ENCODE measurements at regions not wholly inside any gene's neighbourhood (a gene's known extent, or its start where the extent isn't known, plus 50 kb on each side); places are given as distances from the start of the nearest gene placed in this dataset.

DNA sequence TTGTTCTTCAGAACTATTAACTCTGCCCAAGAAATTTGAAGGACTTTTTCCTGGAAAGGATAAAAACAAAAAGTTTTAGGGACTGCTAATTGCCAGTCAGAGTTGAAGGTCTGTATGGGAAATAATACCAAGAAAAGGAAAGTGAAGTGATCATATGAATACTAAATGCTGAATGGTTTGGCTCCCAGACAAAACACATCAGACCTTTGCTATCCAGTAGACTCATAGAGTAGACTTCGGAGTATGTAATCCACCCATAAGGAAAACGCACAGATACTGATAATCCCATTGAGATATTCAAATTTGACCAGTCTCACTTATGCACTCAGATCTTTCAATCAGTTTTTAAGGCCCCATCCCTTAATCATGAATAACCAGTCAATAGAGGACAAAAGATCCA is 319.0 kb upstream of the PTGER4 start:
- H3K79me1 ChIP-seq (ENCODE audit: low read length), result no peaks in the 10 kb centered on the region

DNA sequence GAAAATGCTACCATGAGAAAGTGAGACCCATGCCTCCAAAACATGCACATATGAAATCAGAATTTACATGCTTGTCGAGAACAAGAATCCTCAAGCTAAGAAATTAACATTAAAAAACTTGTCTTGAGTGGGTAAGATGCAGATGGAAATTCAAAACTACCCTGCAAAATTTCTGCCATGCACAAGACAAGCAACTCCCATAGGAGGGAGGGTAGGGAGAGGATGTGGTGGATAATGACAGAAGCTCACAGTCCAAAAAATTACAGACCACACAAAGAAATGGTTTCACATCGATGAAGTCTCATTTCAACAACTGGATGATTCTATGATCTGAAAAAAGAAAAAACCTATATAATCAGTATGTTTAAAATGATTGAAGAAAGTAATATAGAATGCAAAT is 319.9 kb upstream of the PTGER4 start:
- Histone ChIP-seq H2BK120ac (ENCODE audit: low read depth, low read length) (no peak overlapping the region), H4K8ac (ENCODE audit: low read depth, low read length) (no peak overlapping the region), H3K27ac (ENCODE audit: low read depth, low read length) (no peak overlapping the region), H3K27me3 (ENCODE audit: insufficient read depth, low read length, poor library complexity) (no peaks in the 10 kb centered on the region), H3K4me1 (ENCODE audit: control insufficient read depth, low read depth, low read length) (no peaks in the 10 kb centered on the region), H3K79me1 (ENCODE audit: low read length) (no peaks in the 10 kb centered on the region), H3K23ac (ENCODE audit: low read length) (no peak overlapping the region), H3K56ac (ENCODE audit: low read length) (no peak overlapping the region), H3K4me2 (ENCODE audit: low read length) (no peak overlapping the region), H3K4me3 (ENCODE audit: low read length) (no peak overlapping the region), H3K9ac (ENCODE audit: low read length) (no peak overlapping the region), H3K18ac (ENCODE audit: low read length) (no peak overlapping the region), H3K79me2 (ENCODE audit: control insufficient read depth, insufficient read depth, low read length) (no peaks in the 10 kb centered on the region), H2BK15ac (replicated peaks; ENCODE audit: low read depth) (no peak overlapping the region), H3K4ac (ENCODE audit: low read depth, low read length) (no peak overlapping the region), H2BK5ac (ENCODE audit: low read length) (no peak overlapping the region), H4K5ac (ENCODE audit: low read length) (no peak overlapping the region), H2AK5ac (ENCODE audit: low read length) (no peak overlapping the region), H3K36me3 (ENCODE audit: control insufficient read depth, insufficient read depth, low read length) (no peaks in the 10 kb centered on the region)
- no CpG with 5 or more reads among the region's 2 CpGs for WGBS (ENCODE audit: extremely low coverage, insufficient coverage, low lambda C conversion rate)
- no peak for DNase-seq

More for the DNA sequence above, 319.0 kb upstream of the PTGER4 start:
- no CpG with 5 or more reads among the region's 2 CpGs for WGBS (ENCODE audit: extremely low coverage, insufficient coverage, low lambda C conversion rate)
- Histone ChIP-seq H3K18ac (ENCODE audit: low read length) (no peak overlapping the region), H3K56ac (ENCODE audit: low read length) (no peak overlapping the region), H4K5ac (ENCODE audit: low read length) (no peak overlapping the region), H3K27me3 (ENCODE audit: insufficient read depth, low read length, poor library complexity) (no peaks in the 10 kb centered on the region), H2BK5ac (ENCODE audit: low read length) (no peak overlapping the region), H2AK5ac (ENCODE audit: low read length) (no peak overlapping the region), H3K9ac (ENCODE audit: low read length) (no peak overlapping the region), H3K4ac (ENCODE audit: low read depth, low read length) (no peak overlapping the region), H3K4me2 (ENCODE audit: low read length) (no peak overlapping the region), H2BK120ac (ENCODE audit: low read depth, low read length) (no peak overlapping the region), H3K23ac (ENCODE audit: low read length) (no peak overlapping the region), H2BK15ac (replicated peaks; ENCODE audit: low read depth) (no peak overlapping the region), H3K4me1 (ENCODE audit: control insufficient read depth, low read depth, low read length) (no peaks in the 10 kb centered on the region), H3K27ac (ENCODE audit: low read depth, low read length) (no peak overlapping the region), H4K8ac (ENCODE audit: low read depth, low read length) (no peak overlapping the region), H3K4me3 (ENCODE audit: low read length) (no peak overlapping the region), H3K79me2 (ENCODE audit: control insufficient read depth, insufficient read depth, low read length) (no peaks in the 10 kb centered on the region), H3K36me3 (ENCODE audit: control insufficient read depth, insufficient read depth, low read length) (no peaks in the 10 kb centered on the region)
- DNase-seq, result no peak

DNA sequence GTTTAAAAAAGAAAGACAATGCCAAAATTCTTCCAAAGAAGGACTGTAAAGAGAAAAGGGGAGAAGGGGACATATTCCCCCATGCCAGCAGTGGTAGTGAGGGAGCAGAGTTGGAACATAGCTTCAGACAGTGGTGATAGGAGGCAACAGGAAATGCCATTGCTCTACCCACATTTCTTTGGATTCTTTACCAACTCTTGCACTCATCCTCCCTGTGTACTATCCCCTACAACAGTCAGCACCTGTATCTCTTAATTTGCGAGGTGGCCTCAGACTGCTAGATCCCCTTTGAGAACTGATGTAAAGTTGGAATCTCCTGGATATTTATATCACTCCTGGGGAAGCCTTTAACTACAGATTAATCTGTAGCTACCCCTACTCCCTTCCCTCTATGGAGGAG is 320.6 kb upstream of the PTGER4 start:
- DNase-seq, result no peak
- H3K4me3 ChIP-seq (ENCODE audit: low read length), result no peak overlapping the region
- H3K9ac ChIP-seq (ENCODE audit: low read length), result no peak overlapping the region
- no peak overlapping the region for H4K5ac ChIP-seq (ENCODE audit: low read length)
- no peak overlapping the region for H4K8ac ChIP-seq (ENCODE audit: low read depth, low read length)
- no peak overlapping the region for H3K4me2 ChIP-seq (ENCODE audit: low read length)
- H3K4ac ChIP-seq (ENCODE audit: low read depth, low read length), result no peak overlapping the region
- no peak overlapping the region for H3K23ac ChIP-seq (ENCODE audit: low read length)
- H3K56ac ChIP-seq (ENCODE audit: low read length), result no peak overlapping the region
- no peaks in the 10 kb centered on the region for H3K36me3 ChIP-seq (ENCODE audit: control insufficient read depth, insufficient read depth, low read length)
- H3K18ac ChIP-seq (ENCODE audit: low read length), result no peak overlapping the region
- no peak overlapping the region for H3K27ac ChIP-seq (ENCODE audit: low read depth, low read length)
- H3K79me1 ChIP-seq (ENCODE audit: low read length), result no peaks in the 10 kb centered on the region
- WGBS (ENCODE audit: extremely low coverage, insufficient coverage, low lambda C conversion rate), result no CpG with 5 or more reads among the region's 1 CpG
- no peak overlapping the region for H2BK15ac ChIP-seq (replicated peaks; ENCODE audit: low read depth)
- no peaks in the 10 kb centered on the region for H3K27me3 ChIP-seq (ENCODE audit: insufficient read depth, low read length, poor library complexity)
- H3K79me2 ChIP-seq (ENCODE audit: control insufficient read depth, insufficient read depth, low read length), result no peaks in the 10 kb centered on the region
- no peak overlapping the region for H2BK5ac ChIP-seq (ENCODE audit: low read length)
- no peaks in the 10 kb centered on the region for H3K4me1 ChIP-seq (ENCODE audit: control insufficient read depth, low read depth, low read length)
- no peak overlapping the region for H2AK5ac ChIP-seq (ENCODE audit: low read length)
- H2BK120ac ChIP-seq (ENCODE audit: low read depth, low read length), result no peak overlapping the region

DNA sequence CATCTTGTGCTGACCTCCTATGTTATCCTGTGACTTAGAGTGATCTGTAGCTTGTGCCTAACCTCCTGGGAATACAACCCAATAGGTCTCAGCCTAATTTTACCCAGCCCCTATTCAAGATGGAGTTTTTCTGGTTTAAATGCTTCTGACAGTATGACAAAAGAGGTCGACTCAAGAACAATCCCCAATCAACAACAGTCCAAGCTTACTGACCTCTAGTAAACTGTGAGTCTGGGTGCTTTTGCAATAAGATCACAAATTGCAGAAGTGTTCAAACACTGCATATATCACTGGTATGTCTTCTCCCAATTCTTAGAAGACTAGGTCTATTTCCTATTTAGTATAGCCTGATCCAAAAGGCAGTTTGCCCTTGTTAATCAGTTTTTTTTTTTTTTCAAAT is 323.5 kb upstream of the PTGER4 start:
- no peaks in the 10 kb centered on the region for H3K36me3 ChIP-seq (ENCODE audit: control insufficient read depth, insufficient read depth, low read length)
- H3K4me3 ChIP-seq (ENCODE audit: low read length), result no peak overlapping the region
- H3K23ac ChIP-seq (ENCODE audit: low read length), result no peak overlapping the region
- H3K79me1 ChIP-seq (ENCODE audit: low read length), result no peaks in the 10 kb centered on the region
- H2BK5ac ChIP-seq (ENCODE audit: low read length), result no peak overlapping the region
- no peak overlapping the region for H4K5ac ChIP-seq (ENCODE audit: low read length)
- H2AK5ac ChIP-seq (ENCODE audit: low read length), result no peak overlapping the region
- H3K4me1 ChIP-seq (ENCODE audit: control insufficient read depth, low read depth, low read length), result no peaks in the 10 kb centered on the region
- H2BK120ac ChIP-seq (ENCODE audit: low read depth, low read length), result no peak overlapping the region
- H2BK15ac ChIP-seq (replicated peaks; ENCODE audit: low read depth), result no peak overlapping the region
- no peaks in the 10 kb centered on the region for H3K79me2 ChIP-seq (ENCODE audit: control insufficient read depth, insufficient read depth, low read length)
- H3K56ac ChIP-seq (ENCODE audit: low read length), result no peak overlapping the region
- H3K4me2 ChIP-seq (ENCODE audit: low read length), result no peak overlapping the region
- no CpG with 5 or more reads among the region's 1 CpG for WGBS (ENCODE audit: extremely low coverage, insufficient coverage, low lambda C conversion rate)
- no peak overlapping the region for H4K8ac ChIP-seq (ENCODE audit: low read depth, low read length)
- no peak overlapping the region for H3K4ac ChIP-seq (ENCODE audit: low read depth, low read length)
- H3K27ac ChIP-seq (ENCODE audit: low read depth, low read length), result no peak overlapping the region
- no peaks in the 10 kb centered on the region for H3K27me3 ChIP-seq (ENCODE audit: insufficient read depth, low read length, poor library complexity)
- H3K18ac ChIP-seq (ENCODE audit: low read length), result no peak overlapping the region
- no peak for DNase-seq
- H3K9ac ChIP-seq (ENCODE audit: low read length), result no peak overlapping the region

DNA sequence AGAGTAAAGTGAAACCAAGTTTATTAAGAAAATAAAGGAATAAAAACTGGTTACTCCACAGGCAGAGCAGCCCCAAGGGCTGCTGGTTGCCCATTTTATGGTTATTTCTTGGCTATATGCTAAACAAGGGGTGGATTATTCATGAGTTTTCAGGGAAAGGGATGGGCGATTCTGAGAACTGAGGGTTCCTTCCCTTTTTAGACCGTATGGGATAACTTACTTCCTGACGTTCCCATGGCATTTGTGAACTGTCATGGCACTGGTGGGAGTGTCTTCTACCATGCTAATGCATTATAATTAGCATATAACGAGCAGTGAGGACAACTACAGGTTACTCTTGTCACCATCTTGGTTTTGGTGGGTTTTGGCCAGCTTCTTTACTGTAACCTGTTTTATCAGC is 323.9 kb upstream of the PTGER4 start:
- Histone ChIP-seq H3K27ac (ENCODE audit: low read depth, low read length) (no peak overlapping the region), H3K4me3 (ENCODE audit: low read length) (no peak overlapping the region), H2BK120ac (ENCODE audit: low read depth, low read length) (no peak overlapping the region), H2AK5ac (ENCODE audit: low read length) (no peak overlapping the region), H3K79me2 (ENCODE audit: control insufficient read depth, insufficient read depth, low read length) (no peaks in the 10 kb centered on the region), H3K9ac (ENCODE audit: low read length) (no peak overlapping the region), H2BK15ac (replicated peaks; ENCODE audit: low read depth) (no peak overlapping the region), H4K5ac (ENCODE audit: low read length) (no peak overlapping the region), H3K4me2 (ENCODE audit: low read length) (no peak overlapping the region), H4K8ac (ENCODE audit: low read depth, low read length) (no peak overlapping the region), H3K79me1 (ENCODE audit: low read length) (no peaks in the 10 kb centered on the region), H3K23ac (ENCODE audit: low read length) (no peak overlapping the region), H2BK5ac (ENCODE audit: low read length) (no peak overlapping the region), H3K27me3 (ENCODE audit: insufficient read depth, low read length, poor library complexity) (no peaks in the 10 kb centered on the region), H3K18ac (ENCODE audit: low read length) (no peak overlapping the region), H3K4ac (ENCODE audit: low read depth, low read length) (no peak overlapping the region), H3K56ac (ENCODE audit: low read length) (no peak overlapping the region), H3K4me1 (ENCODE audit: control insufficient read depth, low read depth, low read length) (no peaks in the 10 kb centered on the region), H3K36me3 (ENCODE audit: control insufficient read depth, insufficient read depth, low read length) (no peaks in the 10 kb centered on the region)
- no CpG with 5 or more reads among the region's 4 CpGs for WGBS (ENCODE audit: extremely low coverage, insufficient coverage, low lambda C conversion rate)
- no peak for DNase-seq

DNA sequence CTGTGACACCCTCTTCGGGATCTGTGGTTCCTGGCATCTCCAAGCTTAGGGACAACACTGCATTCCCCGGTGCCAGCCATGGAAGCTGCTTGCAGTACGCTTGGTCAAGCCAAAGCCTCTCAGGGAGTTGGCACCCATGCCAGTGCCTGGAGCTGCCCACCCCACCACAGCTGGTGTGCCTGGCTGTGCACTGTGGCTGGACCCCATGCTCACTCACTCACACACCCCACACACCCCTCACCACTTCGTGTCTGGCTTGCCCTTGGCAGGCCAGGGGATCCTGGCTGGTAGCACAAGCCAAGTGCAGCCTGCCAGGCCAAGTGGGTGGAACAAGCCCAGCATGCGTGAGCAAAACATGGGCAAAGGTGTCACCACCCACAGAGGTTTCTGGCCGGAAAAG is 324.5 kb upstream of the PTGER4 start:
- H2BK5ac ChIP-seq (ENCODE audit: low read length), result no peak overlapping the region
- H2AK5ac ChIP-seq (ENCODE audit: low read length), result no peak overlapping the region
- H3K4me2 ChIP-seq (ENCODE audit: low read length), result no peak overlapping the region
- H3K36me3 ChIP-seq (ENCODE audit: control insufficient read depth, insufficient read depth, low read length), result no peaks in the 10 kb centered on the region
- H2BK15ac ChIP-seq (replicated peaks; ENCODE audit: low read depth), result no peak overlapping the region
- no peak overlapping the region for H3K4ac ChIP-seq (ENCODE audit: low read depth, low read length)
- no peak for DNase-seq
- no peak overlapping the region for H3K4me3 ChIP-seq (ENCODE audit: low read length)
- H3K9ac ChIP-seq (ENCODE audit: low read length), result no peak overlapping the region
- no peak overlapping the region for H4K8ac ChIP-seq (ENCODE audit: low read depth, low read length)
- no peak overlapping the region for H3K18ac ChIP-seq (ENCODE audit: low read length)
- no peaks in the 10 kb centered on the region for H3K79me2 ChIP-seq (ENCODE audit: control insufficient read depth, insufficient read depth, low read length)
- no peaks in the 10 kb centered on the region for H3K79me1 ChIP-seq (ENCODE audit: low read length)
- no peak overlapping the region for H3K27ac ChIP-seq (ENCODE audit: low read depth, low read length)
- H3K4me1 ChIP-seq (ENCODE audit: control insufficient read depth, low read depth, low read length), result no peaks in the 10 kb centered on the region
- no peaks in the 10 kb centered on the region for H3K27me3 ChIP-seq (ENCODE audit: insufficient read depth, low read length, poor library complexity)
- H3K23ac ChIP-seq (ENCODE audit: low read length), result no peak overlapping the region
- H2BK120ac ChIP-seq (ENCODE audit: low read depth, low read length), result no peak overlapping the region
- no peak overlapping the region for H3K56ac ChIP-seq (ENCODE audit: low read length)
- WGBS (ENCODE audit: extremely low coverage, insufficient coverage, low lambda C conversion rate), result no CpG with 5 or more reads among the region's 6 CpGs
- no peak overlapping the region for H4K5ac ChIP-seq (ENCODE audit: low read length)
